GM10266 (cell line): ENCODE measurements at regions not wholly inside any gene's neighbourhood (a gene's known extent, or its start where the extent isn't known, plus 50 kb on each side); places are given as distances from the start of the nearest gene placed in this dataset.

Experiments used
- DNase-seq: peaks from one replicate; pipeline ENCODE4 v3.0.0; 2012; ENCODE audit errors: extremely low spot score
- TF ChIP-seq, protein P1 (sequence below): IDR thresholded peaks from 2 replicates; pipeline ENCODE4 v1.5.1; 2012; ENCODE audit warnings: mild to moderate bottlenecking, low read depth; ENCODE audit not compliant: control insufficient read depth, insufficient read depth; ENCODE audit errors: missing control alignments

DNA sequence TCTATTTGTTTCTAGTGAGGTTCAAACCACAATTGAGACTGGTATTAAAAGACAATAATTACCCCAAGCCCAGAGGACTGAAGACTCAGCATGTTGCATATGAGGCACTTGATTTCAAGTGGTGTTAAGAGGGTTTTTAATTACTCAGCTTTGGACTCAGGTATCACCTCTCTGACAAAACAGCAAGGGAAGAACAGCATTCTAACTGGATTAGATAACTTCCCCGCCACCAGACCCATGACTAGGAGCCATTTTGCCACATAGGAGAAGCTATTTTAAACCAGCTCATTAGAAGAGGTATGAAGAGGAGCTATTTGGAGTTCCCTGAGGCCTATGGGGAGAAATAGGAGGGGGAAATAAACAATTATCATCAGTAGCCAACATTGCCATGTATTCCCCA, 226.1 kb upstream of the TOX3 start:
- DNase-seq, result no peak
- TF ChIP-seq, protein P1, sequence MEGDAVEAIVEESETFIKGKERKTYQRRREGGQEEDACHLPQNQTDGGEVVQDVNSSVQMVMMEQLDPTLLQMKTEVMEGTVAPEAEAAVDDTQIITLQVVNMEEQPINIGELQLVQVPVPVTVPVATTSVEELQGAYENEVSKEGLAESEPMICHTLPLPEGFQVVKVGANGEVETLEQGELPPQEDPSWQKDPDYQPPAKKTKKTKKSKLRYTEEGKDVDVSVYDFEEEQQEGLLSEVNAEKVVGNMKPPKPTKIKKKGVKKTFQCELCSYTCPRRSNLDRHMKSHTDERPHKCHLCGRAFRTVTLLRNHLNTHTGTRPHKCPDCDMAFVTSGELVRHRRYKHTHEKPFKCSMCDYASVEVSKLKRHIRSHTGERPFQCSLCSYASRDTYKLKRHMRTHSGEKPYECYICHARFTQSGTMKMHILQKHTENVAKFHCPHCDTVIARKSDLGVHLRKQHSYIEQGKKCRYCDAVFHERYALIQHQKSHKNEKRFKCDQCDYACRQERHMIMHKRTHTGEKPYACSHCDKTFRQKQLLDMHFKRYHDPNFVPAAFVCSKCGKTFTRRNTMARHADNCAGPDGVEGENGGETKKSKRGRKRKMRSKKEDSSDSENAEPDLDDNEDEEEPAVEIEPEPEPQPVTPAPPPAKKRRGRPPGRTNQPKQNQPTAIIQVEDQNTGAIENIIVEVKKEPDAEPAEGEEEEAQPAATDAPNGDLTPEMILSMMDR, result no peak

DNA sequence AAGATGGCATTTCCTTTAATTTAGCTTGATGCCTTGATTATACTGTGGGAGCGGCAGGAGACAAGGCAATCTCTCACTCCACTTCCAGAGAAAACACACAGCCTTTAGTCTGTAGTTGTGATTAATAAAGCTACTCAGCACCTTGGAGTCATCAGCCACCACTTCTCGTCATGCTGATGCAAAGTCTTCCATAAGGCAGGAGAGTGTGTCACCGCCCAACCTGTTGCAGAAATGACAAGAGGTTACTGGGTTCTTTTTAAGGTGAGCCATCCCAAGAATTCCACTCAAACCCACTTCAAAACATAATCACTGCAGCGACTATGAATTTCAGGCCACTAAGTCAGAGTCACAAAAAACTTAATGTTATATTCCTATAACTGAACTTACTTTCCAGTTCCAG, 223.9 kb upstream of the TOX3 start:
- TF ChIP-seq, protein P1, result no peak
- DNase-seq, result no peak

DNA sequence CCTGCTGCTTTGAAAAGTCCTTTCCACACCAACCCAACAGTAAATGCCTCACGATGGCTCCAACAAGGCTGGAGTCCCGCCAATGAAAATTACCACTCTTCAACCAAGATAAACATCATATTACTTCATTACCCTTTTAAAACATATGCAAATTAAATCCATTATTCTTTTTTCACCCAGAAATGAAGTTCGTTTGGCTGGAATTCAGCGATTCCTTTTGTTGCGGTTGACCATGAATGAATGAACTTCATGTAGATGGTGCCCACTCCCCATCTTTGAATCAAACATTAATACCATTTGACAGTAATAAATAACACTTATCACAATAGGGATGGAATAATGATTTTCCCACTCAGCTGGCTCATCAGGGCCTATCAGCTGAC, 211.5 kb upstream of the TOX3 start:
- TF ChIP-seq, protein P1, result no peak
- no peak for DNase-seq

DNA sequence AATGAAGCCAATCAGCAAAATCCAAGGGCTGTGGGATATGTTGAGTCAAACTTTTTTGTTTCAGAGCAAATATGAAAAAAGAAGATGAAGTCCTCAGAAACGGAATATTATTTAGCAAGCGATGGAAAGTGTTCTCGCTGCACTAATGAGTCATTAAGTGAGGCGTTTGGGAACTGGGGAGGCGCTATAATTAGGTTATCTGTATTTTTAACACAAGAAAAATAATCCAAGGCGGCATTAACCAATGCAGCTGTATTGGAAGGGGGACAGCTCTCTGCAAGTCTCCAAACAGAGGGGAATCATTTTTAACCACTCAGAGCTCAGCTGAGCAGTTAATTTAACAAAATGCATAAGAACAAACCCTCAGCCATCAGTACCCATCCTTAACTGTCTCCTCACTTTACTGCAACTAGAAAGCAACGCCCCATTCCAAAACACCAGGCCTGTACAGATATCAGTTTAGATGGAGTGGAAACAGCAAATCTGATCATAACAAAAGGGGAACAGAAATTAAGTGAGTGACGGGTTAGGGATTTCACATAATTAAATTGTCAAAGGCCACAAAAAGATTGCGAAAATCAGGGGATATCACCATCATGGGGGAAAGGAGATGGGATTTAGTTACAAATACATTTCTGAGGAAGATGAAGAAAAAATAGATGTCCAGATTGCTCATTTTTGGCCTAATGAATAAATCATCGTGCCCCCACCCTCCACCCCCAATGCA, 211.0 kb upstream of the TOX3 start:
- DNase-seq, result no peak
- TF ChIP-seq, protein P1, result no peak

DNA sequence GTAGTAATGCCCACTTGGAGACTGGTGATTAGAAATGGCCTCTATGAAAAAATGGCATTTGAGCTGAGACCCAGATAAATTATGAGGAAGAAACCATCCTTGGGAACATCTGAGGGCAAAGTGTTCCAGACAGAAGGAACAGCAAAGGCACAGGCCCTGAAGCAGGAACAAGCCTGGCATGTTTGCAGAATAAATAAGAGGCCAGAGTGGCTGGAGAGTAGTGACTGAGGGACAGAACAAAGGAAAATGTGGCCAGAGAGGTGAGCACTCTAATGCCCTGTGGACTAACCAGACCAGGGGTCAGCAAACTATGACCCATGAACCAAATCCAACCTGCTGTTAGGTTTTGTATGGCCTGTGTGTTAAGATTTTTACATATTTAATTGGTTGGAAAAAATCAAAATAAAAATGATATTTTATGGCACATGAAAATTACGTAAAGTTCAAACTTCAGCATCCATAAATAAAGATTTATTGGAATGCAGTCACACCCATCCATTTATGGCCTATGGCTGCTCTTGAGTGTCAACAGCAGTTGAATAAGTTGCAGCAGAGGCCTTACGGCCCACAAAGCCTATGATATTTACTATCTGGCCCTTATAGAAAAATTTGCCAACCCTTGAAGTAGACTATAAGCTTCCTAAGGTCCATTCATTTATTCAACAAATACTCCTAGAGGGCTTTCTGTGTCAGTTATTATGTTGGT, 210.0 kb upstream of the TOX3 start:
- TF ChIP-seq, protein P1, result no peak

DNA sequence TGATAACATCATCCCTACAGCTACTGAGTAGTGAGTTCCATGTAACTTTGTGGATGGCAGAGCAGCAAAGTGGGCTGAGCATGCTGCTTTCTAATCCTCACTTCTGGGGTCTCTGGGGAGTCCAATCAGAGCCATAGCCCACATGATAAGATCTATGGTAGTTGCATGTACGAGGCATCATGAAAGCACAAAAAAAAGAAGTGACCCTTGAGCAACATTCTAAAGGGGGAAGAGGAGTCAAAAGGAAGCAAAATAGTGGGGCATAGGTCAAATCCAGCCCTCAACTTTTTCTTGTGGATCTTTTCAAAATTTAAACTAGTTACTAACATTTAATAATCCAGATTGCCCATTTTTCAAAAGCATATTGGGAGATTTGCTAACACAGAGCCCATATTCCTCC, 208.5 kb upstream of the TOX3 start:
- DNase-seq, result no peak
- TF ChIP-seq, protein P1, result no peak

More for the DNA sequence above, 210.0 kb upstream of the TOX3 start:
- no peak for DNase-seq

DNA sequence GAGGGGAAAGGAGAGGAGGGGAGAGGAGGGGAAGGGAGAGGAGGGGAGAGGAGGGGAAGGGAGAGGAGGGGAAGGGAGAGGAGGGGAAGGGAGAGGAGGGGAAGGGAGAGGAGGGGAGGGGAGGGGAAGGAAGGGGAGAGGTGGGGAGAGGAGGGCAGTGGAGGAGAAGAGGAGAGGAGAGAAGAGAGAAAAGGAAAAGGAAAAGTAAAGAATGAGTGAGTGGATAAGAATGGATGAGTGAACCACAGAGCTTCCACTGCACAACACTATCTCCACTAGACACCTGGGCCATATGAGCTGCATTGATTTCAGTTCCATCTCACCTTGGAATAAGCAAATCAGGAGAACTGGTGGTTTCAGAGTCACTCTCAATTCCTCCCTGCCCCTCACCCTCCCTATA, 204.1 kb upstream of the TOX3 start:
- DNase-seq, result no peak
- TF ChIP-seq, protein P1, result no peak
